Dendritic cell treated with granulocyte-macrophage colony-stimulating factor and Interleukin-4, amounts not matched to agents 40 ng/mL and 50 ng/mL, for 4 days (primary cell): ENCODE measurements at regions not wholly inside any gene's neighbourhood (a gene's known extent, or its start where the extent isn't known, plus 50 kb on each side); places are given as distances from the start of the nearest gene placed in this dataset.

Experiments used
- H3K27ac Mint-ChIP-seq: one replicate; pipeline ENCODE4 v1.8.0; 2022; ENCODE audit warnings: mild to moderate bottlenecking, mixed read lengths
- H3K27me3 Mint-ChIP-seq: one replicate; pipeline ENCODE4 v1.8.0; 2022; ENCODE audit warnings: mild to moderate bottlenecking, mixed read lengths
- H3K36me3 Mint-ChIP-seq: one replicate; pipeline ENCODE4 v1.8.0; 2022; ENCODE audit warnings: low read depth, mixed read lengths
- H3K4me1 Mint-ChIP-seq: one replicate; pipeline ENCODE4 v1.8.0; 2022; ENCODE audit warnings: low read depth, mixed read lengths
- H3K4me3 Mint-ChIP-seq: one replicate; pipeline ENCODE4 v1.8.0; 2022; ENCODE audit warnings: mild to moderate bottlenecking, moderate library complexity, mixed read lengths
- H3K9me3 Mint-ChIP-seq: one replicate; pipeline ENCODE4 v1.8.0; 2022; ENCODE audit warnings: mixed read lengths
- intact Hi-C: fragments of 100-400 bp; cut with micrococcal nuclease; formaldehyde crosslinking; loops from one replicate; pipeline ENCODE4 v1.15.0; 2022

DNA sequence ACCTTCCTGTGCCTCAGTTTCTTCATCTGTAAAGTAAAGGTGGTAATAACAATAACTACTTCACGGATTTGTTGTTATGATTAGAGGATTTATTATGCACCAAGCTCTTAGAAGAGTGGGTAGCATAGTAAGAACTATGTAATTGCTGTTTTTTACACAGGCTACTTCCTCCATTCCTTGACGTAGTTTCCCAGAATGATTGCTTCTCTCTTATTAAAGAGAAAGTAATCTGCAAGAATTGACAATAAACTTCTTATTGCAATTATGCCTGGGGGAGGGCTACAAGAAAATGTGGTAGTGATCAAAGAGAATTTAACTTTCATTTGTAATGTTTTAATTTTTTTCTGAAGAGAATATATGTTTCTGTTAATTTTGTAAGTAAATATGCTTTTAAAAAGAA is 238.7 kb downstream of the GASK1B start:
- Mint-ChIP-seq H3K9me3 (no peaks in the 10 kb centered on the region), H3K27me3 (no peaks in the 10 kb centered on the region)

DNA sequence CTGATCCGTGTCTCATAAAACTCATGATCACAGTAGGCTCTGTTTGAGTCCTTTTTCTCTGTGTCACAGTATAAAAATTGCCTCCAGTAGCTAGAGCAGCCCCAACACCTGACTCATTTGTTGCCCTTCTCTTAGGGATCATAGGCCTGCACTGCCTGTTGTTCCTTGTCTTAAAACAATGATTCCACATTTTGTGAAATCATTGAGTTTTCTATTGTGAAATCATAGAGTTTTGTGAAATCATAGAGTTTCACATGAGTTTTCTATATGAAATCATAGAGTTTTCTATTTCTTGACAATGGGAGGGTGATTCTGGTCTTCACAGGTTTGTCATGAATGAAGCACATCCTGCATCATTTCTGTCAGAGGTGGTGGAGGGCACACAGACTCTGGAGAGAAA is 239.9 kb downstream of the GASK1B start:
- Mint-ChIP-seq H3K9me3 (no peaks in the 10 kb centered on the region), H3K27me3 (peaks cover 1% of the 10 kb centered on the region), H3K27ac (no peak overlapping the region), H3K36me3 (no peaks in the 10 kb centered on the region), H3K4me3 (no peak overlapping the region), H3K4me1 (no peaks in the 10 kb centered on the region)
- intact Hi-C loops = no loop called here

More for the DNA sequence above, 238.7 kb downstream of the GASK1B start:
- Mint-ChIP-seq H3K4me3 (no peak overlapping the region), H3K4me1 (no peaks in the 10 kb centered on the region), H3K36me3 (no peaks in the 10 kb centered on the region), H3K27ac (no peak overlapping the region)
- intact Hi-C loops = no loop called here

DNA sequence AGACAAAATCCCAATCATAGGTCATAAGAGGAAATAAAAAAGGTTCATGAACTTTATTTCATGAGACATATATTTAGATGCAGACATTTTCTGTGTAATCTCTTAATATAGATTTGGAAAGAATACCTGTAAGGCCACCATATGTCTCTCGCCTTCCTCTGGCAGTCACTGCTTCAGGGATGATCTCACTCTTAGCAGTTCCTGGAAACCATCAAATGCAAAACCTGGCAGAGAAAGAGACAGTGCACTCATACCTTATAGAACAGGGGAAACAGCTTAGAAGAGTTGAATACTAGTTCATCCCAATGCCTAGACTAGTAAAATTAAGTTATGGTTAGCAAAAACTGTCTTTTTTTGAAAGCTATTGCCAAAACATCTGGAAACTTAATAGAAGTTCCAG is 243.3 kb downstream of the GASK1B start:
- Mint-ChIP-seq H3K27me3 (peaks cover 1% of the 10 kb centered on the region), H3K9me3 (no peaks in the 10 kb centered on the region), H3K4me1 (no peaks in the 10 kb centered on the region), H3K36me3 (no peaks in the 10 kb centered on the region), H3K27ac (no peak overlapping the region), H3K4me3 (no peak overlapping the region)
- intact Hi-C loops = no loop called here

DNA sequence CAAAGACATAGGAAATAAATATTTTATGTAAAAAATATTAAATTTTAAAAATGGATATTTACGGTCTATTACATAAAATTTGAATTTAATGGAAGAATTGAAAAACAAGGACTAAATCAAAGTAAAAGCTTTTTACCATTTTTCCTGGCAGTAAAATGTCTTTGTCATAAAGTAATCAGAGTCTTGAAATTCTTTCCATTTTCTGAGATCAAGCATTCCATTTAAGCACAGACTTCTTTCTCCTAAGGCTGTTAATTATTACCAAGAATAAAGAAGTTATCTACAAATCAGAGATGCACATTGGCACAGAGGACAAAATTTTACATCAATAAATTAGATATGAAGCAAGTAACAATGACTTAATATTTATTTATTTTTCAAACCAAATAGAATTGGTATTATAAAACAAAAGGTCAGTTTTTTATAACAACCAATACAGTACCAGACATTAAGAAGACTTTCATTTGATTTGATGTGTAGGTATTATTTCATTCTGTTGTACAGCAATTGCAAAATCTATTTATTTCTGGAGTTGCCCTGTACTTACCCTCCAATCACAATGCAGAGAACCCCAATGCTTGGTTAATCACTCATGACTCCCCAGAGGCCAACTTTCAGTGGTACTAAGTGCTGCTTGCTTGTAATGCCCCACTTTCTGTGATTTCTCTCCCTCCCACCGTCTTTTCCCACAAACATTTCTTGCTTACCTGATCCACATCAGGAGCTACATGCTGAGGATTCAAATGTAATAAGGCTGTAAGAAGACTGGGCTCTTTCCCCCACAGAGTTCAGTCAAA is 254.6 kb downstream of the GASK1B start:
- no peak overlapping the region for H3K4me3 Mint-ChIP-seq
- no peaks in the 10 kb centered on the region for H3K4me1 Mint-ChIP-seq
- H3K27me3 Mint-ChIP-seq = peaks cover 3% of the 10 kb centered on the region
- H3K9me3 Mint-ChIP-seq = peaks cover 5% of the 10 kb centered on the region
- no peak overlapping the region for H3K27ac Mint-ChIP-seq
- no peaks in the 10 kb centered on the region for H3K36me3 Mint-ChIP-seq
- intact Hi-C loops = no loop called here

DNA sequence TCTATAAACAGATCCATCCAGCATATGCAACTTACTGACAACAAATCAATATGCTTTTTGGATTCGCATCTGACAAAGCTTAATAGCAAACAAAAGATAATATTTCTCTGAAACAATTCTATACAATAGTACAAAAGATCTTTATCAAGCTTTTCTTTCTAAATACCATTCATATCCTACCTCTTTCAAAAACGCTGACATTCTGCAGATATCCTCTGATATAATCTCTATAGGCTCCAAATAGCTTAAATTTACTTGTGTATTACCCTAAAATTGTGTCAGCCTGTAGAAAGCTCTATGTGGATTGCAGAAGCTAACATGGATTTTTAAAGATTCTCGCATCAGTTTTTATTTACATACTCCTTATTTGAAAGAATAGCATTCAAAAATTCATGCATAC is 260.6 kb downstream of the GASK1B start:
- H3K9me3 Mint-ChIP-seq = no peaks in the 10 kb centered on the region
- no peaks in the 10 kb centered on the region for H3K4me1 Mint-ChIP-seq
- no peaks in the 10 kb centered on the region for H3K36me3 Mint-ChIP-seq
- H3K27me3 Mint-ChIP-seq = peaks cover 3% of the 10 kb centered on the region
- H3K4me3 Mint-ChIP-seq = no peak overlapping the region
- no peak overlapping the region for H3K27ac Mint-ChIP-seq
- intact Hi-C loops = no loop called here

DNA sequence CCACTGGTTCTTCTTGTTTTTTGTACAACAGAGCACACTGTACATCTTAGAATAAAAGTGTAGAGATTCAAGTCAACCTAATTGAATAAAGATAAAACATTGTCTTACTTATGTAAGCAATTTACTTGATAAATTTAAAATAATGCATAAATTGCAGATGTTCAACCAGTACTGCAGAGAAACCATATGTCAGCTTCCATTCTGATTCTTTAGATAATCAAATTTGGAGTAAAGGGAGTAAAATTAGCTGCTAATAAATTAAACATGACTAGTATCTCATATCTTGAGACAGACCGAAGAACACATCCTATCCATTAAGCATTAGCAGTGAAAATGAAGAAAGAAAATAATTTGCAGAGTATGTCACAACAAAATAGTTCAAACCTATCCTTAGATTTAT is 261.2 kb downstream of the GASK1B start:
- intact Hi-C loops = no loop called here
- Mint-ChIP-seq H3K27me3 (peaks cover 3% of the 10 kb centered on the region), H3K4me3 (no peak overlapping the region), H3K27ac (no peak overlapping the region), H3K9me3 (no peaks in the 10 kb centered on the region), H3K36me3 (no peaks in the 10 kb centered on the region), H3K4me1 (no peaks in the 10 kb centered on the region)

DNA sequence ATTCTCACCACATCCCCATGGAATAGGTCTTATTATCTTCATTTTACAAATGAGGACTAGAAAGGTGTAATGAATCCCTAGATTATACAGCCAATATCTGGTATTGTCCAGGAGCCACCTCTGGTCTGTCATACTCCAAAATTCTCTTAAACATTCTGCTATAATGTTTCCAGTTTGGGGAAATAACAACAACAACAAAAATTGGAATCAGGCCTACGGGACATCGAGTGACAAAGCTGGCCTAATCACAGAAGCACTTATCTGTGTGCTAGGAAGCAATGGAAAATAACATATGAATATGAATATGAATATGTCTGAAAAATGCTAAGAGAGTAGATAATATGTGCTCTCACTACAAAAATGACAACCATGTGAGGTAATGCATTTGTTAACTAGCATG is 264.1 kb downstream of the GASK1B start:
- Mint-ChIP-seq H3K27me3 (peaks cover 2% of the 10 kb centered on the region), H3K9me3 (no peaks in the 10 kb centered on the region), H3K36me3 (no peaks in the 10 kb centered on the region)

DNA sequence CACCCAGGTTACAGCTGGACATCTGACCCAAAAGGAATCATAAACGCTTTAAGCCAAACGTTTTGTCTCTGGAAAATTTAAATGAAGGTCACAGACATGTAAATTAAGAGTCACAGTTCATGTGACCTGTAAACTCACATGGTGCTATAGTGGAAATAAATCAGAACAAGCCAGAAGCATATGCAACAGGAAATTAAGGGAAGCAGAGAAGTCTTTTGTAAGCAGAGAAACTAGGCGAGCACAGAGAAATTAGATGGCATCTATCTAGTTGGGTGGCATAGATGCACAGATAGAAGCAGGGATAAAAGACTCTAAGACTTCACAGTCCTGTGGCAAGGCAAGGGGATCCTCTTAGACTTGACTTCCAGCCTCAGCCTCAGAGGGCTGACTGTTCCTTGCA is 264.8 kb downstream of the GASK1B start:
- Mint-ChIP-seq H3K9me3 (no peaks in the 10 kb centered on the region), H3K36me3 (no peaks in the 10 kb centered on the region), H3K27ac (no peak overlapping the region), H3K27me3 (no peaks in the 10 kb centered on the region), H3K4me1 (no peaks in the 10 kb centered on the region), H3K4me3 (no peak overlapping the region)
- intact Hi-C loops = no loop called here

More for the DNA sequence above, 264.1 kb downstream of the GASK1B start:
- H3K27ac Mint-ChIP-seq = no peak overlapping the region
- intact Hi-C loops = no loop called here
- no peak overlapping the region for H3K4me3 Mint-ChIP-seq
- H3K4me1 Mint-ChIP-seq = no peaks in the 10 kb centered on the region

DNA sequence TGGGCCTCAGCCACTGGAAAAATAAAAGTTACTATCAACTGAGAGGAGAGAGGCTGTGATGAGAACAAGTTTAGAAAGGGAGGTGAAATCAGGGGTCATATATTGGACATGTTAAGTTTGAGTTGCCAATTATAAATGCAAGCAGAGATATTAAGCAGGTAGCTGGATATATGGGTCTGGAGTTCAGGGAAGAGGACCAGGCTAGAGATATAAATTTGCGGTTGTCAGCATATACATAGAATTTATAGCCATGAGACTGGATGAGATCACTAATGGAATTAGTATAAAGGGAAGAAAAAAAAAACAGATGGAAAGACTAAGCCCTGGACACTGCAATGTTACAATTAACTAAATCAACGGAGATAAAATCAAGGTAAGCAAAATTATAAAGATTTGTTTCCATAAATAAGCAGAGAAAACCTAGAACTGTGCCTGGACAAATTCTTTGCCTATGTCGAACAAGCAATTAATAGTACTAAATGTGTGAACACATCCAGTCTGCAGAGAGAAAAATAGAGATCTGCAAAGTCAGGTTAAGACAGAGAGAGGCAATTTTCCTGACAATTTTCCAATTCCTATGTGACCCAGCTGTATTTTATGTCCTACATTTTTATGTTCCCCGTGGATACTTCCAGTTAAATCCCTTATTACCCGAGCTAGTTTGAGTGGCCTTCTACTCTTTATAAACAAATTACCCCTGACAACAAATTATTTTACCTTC is 265.4 kb downstream of the GASK1B start:
- no peak overlapping the region for H3K27ac Mint-ChIP-seq
- no peaks in the 10 kb centered on the region for H3K9me3 Mint-ChIP-seq
- no peak overlapping the region for H3K4me3 Mint-ChIP-seq
- no peaks in the 10 kb centered on the region for H3K27me3 Mint-ChIP-seq
- intact Hi-C loops = no loop called here
- H3K36me3 Mint-ChIP-seq = no peaks in the 10 kb centered on the region
- H3K4me1 Mint-ChIP-seq = no peaks in the 10 kb centered on the region

DNA sequence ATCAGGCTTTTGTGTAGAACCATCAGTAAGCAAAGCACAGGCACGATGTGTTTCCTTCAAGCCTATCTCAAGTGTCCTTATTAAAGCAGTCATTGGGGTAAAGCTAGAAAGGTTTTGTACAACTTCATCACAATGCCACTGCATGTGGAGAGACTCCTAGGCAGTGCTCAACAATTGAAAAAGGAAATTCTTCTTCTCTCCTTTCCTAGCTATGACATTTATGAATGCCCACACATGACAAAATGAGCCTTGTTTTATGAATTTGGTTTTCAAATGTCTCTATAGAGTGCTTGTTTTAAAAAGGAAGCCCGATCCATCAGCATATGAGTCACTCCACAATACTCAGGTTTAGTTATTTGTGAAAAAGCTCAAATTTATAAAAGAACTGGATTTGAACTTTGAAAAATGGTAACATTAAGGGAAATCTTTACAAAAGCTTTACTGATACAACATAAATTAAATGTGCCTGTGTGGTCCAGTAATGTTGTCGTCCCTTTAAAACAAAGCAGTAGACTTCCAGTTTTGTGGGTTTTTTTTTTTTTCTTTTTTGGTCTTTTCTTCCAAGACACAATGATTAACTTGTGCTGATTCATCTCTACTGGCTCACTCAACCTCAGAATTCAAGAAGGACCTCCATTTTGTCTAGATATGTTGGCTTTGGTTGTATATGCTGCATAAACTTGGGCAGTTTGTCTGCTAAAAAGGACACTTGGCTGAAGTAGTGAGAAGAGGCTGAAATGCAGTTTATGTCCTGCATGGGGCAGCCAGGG is 273.8 kb downstream of the GASK1B start:
- Mint-ChIP-seq H3K27me3 (no peaks in the 10 kb centered on the region), H3K4me1 (no peaks in the 10 kb centered on the region), H3K27ac (no peak overlapping the region), H3K36me3 (no peaks in the 10 kb centered on the region), H3K9me3 (no peaks in the 10 kb centered on the region), H3K4me3 (no peak overlapping the region)
- intact Hi-C loops = no loop called here

DNA sequence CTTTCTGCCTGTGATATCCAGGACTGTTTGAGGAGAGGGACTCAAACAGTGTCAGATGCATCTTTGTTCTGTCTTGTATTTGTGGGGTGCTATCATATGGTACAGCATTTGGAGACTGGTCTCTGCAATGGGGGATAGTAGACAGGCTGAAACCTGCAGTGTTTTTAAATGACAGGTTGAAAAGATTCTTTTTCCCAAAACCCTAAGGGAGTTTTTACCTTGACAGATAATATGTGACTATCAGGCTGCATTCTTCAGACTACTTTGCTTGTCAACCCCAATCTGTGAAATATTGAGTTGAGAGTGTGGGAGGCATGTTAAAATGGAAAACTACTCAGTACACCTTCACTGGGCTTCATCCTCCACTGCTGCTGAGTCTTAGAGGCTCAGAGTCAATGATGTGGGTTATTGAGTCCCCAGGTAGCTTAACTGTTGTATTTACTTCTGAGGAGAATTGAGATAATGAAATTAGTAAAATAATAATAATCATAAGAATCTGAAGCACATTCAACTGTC is 274.9 kb downstream of the GASK1B start:
- H3K27me3 Mint-ChIP-seq = no peaks in the 10 kb centered on the region

DNA sequence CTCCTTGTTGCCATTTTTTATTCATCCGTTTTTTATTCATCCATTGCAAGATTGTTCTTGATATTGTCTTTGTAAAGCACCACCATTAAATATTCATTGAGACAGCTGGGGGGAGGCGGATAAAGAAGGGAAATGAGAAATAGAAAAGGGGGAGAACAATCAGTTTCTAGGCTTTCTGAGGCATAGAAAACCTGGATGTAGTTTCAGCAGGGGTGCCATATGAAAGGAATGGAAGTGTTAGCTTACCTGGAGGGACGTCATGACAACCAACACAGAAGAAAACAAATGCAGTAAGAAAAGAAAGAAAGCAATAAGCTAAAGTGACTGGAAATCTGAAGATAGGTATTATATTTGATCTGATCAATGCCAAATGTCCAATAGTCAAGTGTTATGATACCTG is 276.1 kb downstream of the GASK1B start:
- Mint-ChIP-seq H3K36me3 (no peaks in the 10 kb centered on the region), H3K4me3 (no peak overlapping the region), H3K27ac (no peak overlapping the region), H3K27me3 (no peaks in the 10 kb centered on the region), H3K9me3 (no peaks in the 10 kb centered on the region), H3K4me1 (no peaks in the 10 kb centered on the region)
- intact Hi-C loops = no loop called here

More for the DNA sequence above, 274.9 kb downstream of the GASK1B start:
- H3K4me3 Mint-ChIP-seq = no peak overlapping the region
- H3K36me3 Mint-ChIP-seq = no peaks in the 10 kb centered on the region
- H3K9me3 Mint-ChIP-seq = no peaks in the 10 kb centered on the region
- no peaks in the 10 kb centered on the region for H3K4me1 Mint-ChIP-seq
- no peak overlapping the region for H3K27ac Mint-ChIP-seq
- intact Hi-C loops = no loop called here

DNA sequence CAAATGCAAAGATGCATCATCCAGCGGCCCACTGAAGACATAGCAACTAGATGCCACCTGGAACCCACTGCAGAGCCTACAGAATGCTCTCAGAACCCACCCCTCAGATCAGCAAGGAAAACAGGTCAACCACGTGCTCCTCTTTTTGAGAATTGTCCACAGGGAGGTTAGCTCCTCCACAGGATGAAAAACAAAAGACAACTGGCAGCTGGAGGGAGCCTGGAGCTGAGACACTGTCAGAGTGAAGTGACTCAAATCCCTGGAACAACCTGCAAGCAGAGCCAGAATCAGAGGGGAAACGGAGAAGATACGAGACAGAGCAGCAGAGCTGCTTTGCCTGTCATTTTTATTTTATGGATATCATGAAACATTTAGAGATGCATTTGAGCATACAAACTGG is 277.6 kb downstream of the GASK1B start:
- Mint-ChIP-seq H3K9me3 (no peaks in the 10 kb centered on the region), H3K27ac (no peak overlapping the region), H3K4me3 (no peak overlapping the region), H3K4me1 (no peaks in the 10 kb centered on the region), H3K36me3 (no peaks in the 10 kb centered on the region), H3K27me3 (no peaks in the 10 kb centered on the region)
- intact Hi-C loops = no loop called here

DNA sequence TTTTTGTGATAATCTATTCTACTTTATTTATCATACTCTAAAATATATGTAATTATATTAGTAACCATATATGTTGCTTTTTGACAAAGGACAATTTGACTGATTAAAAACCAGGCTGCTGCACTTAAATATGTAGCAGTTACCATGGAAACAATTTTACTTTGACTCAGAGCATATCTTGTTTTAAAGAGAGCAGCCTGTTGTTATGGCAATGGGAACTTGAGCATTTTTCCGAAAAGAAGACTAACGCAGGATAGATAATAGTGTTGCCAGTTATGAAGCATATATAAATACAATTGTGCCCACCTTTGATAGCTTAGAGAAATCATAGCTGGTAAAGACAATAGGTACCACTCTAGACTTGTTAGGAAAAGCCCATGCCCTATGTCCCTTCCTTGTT is 283.0 kb downstream of the GASK1B start:
- intact Hi-C loops = no loop called here
- H3K4me3 Mint-ChIP-seq = no peak overlapping the region
- no peaks in the 10 kb centered on the region for H3K4me1 Mint-ChIP-seq
- no peaks in the 10 kb centered on the region for H3K27me3 Mint-ChIP-seq
- no peak overlapping the region for H3K27ac Mint-ChIP-seq
- H3K9me3 Mint-ChIP-seq = no peaks in the 10 kb centered on the region
- no peaks in the 10 kb centered on the region for H3K36me3 Mint-ChIP-seq
